ENCODE measurements at regions not wholly inside any gene's neighbourhood (a gene's known extent, or its start where the extent isn't known, plus 50 kb on each side); places are given as distances from the start of the nearest gene placed in this dataset.

DNA sequence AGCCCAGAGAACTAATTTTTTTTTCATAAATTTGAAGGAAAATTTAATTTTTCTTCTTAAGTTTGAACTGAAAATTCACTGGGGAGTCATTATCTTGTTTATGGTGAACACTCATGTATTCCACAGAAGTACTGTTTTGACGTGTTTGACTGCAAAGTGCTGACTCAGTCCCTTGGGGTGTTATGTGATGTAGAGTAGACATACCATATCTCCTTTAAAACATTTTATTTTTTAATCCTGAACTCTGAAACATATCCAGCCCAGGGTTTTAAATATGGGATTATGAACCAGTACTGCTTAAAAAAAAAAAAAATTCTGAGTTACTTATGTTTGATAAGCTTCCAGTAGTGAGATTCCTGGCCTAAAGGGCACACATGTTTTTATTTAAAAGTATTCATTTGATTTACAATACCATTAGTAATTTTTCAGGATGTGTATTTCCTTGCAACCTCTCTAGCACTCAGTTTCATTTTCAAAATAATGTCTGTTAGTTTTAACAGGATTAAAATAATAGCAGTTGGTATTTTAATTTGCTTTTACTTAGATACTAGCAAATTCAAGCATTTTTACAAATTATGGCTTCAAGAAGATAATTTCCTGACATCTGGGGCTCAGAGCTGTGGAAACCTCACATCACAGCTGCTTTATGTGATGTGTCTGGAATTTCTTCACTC is 81.7 kb upstream of the PDE10A start:
- Histone ChIP-seq H3K4me1 (ENCODE audit: control insufficient read depth in 2 of 2, insufficient read depth in 2 of 2, low read length in 2 of 2) (no peaks in the 10 kb centered on the region), H3K27me3 (replicated peaks in 1 of 4; ENCODE audit: control extremely low read depth in 1 of 4, control insufficient read depth in 3 of 4, insufficient read depth in 4 of 4, low read length in 3 of 4) (no peaks in the 10 kb centered on the region), H3K27ac (ENCODE audit: low read length in 2 of 2) (no peak overlapping the region), H4K20me1 (ENCODE audit: control insufficient read depth, insufficient read depth, low read length, poor library complexity, severe bottlenecking) (no peaks in the 10 kb centered on the region), H3K79me2 (ENCODE audit: control insufficient read depth, insufficient read depth, low read length) (no peaks in the 10 kb centered on the region), H2AFZ (ENCODE audit: insufficient read depth, low read depth, low read length, poor library complexity, severe bottlenecking) (no peak overlapping the region), H3K9me3 (ENCODE audit: control extremely low read depth in 1 of 3, control insufficient read depth in 2 of 3, insufficient read depth in 1 of 3, low read length in 2 of 3) (peaks cover 0 to 3% (median 0%) of the 10 kb centered on the region in 3 donors), H3K4me3 (ENCODE audit: control extremely low read depth in 1 of 5, extremely low read depth in 1 of 5, insufficient read depth in 1 of 5, low read depth in 2 of 5, low read length in 4 of 5) (no peak overlapping the region), H3K36me3 (replicated peaks in 1 of 2; ENCODE audit: control extremely low read depth in 1 of 2, control insufficient read depth in 1 of 2, extremely low read depth in 1 of 2, insufficient read depth in 2 of 2, low read length in 1 of 2) (no peaks in the 10 kb centered on the region), H3K4me2 (replicated peaks; ENCODE audit: low read depth, low read length, poor library complexity, severe bottlenecking) (no peak overlapping the region), H3K9ac (ENCODE audit: low read length) (no peak overlapping the region)
- Mint-ChIP-seq H3K27me3 (no peaks in the 10 kb centered on the region), H3K4me3 (no peak overlapping the region), H3K9me3 (ENCODE audit: insufficient read depth) (peaks cover 6% of the 10 kb centered on the region), H3K27ac (no peak overlapping the region), H3K4me1 (no peaks in the 10 kb centered on the region)
- ChIA-PET POLR2A (no interaction called here), CTCF (no interaction called here)
- no peak for DNase-seq
- WGBS (ENCODE audit: insufficient coverage), result no CpG with 5 or more reads among the region's 1 CpG
- no peak for ATAC-seq (ENCODE audit: low read depth)
- intact Hi-C loops (cut with micrococcal nuclease), result no loop called here
- no peak for TF ChIP-seq CTCF (IDR thresholded peaks at IDR 0.05)
- TF ChIP-seq EZH2 (IDR thresholded peaks at IDR 0.05; ENCODE audit: borderline replicate concordance, insufficient read depth, low read depth, low read length, poor library complexity, severe bottlenecking), result no peak

DNA sequence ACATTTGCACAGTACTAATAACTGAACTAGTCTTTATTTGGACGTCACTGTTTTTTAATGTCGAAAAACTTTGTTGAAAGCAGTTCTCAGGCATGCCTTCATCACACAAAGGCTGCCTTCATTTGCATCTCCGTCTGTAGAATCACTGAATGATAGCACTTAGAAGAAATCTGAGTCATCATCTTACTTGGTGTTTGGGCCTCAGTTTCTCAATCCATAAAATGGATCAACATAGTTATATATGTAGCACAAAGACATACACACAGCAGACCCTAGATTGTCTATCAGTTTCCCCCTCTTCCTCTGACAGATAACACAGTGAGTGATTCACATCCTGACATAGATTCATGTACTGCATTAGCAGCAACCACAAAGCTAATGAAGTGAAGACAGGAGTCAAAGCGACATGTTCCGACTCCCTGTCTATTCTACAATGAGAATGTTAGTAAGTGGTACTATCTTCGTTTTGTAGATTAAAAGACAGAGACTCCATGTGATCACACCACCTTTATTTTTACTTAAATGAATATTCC is 80.4 kb upstream of the PDE10A start:
- Mint-ChIP-seq H3K4me3 (no peak overlapping the region), H3K27ac (no peak overlapping the region), H3K4me1 (no peaks in the 10 kb centered on the region), H3K9me3 (ENCODE audit: insufficient read depth) (peaks cover 2% of the 10 kb centered on the region), H3K27me3 (no peaks in the 10 kb centered on the region)
- Histone ChIP-seq H3K4me1 (ENCODE audit: control insufficient read depth in 2 of 2, insufficient read depth in 2 of 2, low read length in 2 of 2) (no peaks in the 10 kb centered on the region), H3K79me2 (ENCODE audit: control insufficient read depth, insufficient read depth, low read length) (no peaks in the 10 kb centered on the region), H3K36me3 (replicated peaks in 1 of 2; ENCODE audit: control extremely low read depth in 1 of 2, control insufficient read depth in 1 of 2, extremely low read depth in 1 of 2, insufficient read depth in 2 of 2, low read length in 1 of 2) (no peaks in the 10 kb centered on the region), H3K9me3 (ENCODE audit: control extremely low read depth in 1 of 3, control insufficient read depth in 2 of 3, insufficient read depth in 1 of 3, low read length in 2 of 3) (peaks cover 0 to 3% (median 0%) of the 10 kb centered on the region in 3 donors), H3K27me3 (replicated peaks in 1 of 4; ENCODE audit: control extremely low read depth in 1 of 4, control insufficient read depth in 3 of 4, insufficient read depth in 4 of 4, low read length in 3 of 4) (no peaks in the 10 kb centered on the region), H3K9ac (ENCODE audit: low read length) (no peak overlapping the region), H3K4me3 (ENCODE audit: control extremely low read depth in 1 of 5, extremely low read depth in 1 of 5, insufficient read depth in 1 of 5, low read depth in 2 of 5, low read length in 4 of 5) (no peak overlapping the region), H4K20me1 (ENCODE audit: control insufficient read depth, insufficient read depth, low read length, poor library complexity, severe bottlenecking) (no peaks in the 10 kb centered on the region), H3K4me2 (replicated peaks; ENCODE audit: low read depth, low read length, poor library complexity, severe bottlenecking) (no peak overlapping the region), H3K27ac (ENCODE audit: low read length in 2 of 2) (no peak overlapping the region), H2AFZ (ENCODE audit: insufficient read depth, low read depth, low read length, poor library complexity, severe bottlenecking) (no peak overlapping the region)
- ATAC-seq (ENCODE audit: low read depth) (no peak), DNase-seq (no peak)
- TF ChIP-seq CTCF (IDR thresholded peaks at IDR 0.05), result no peak
- TF ChIP-seq EZH2 (IDR thresholded peaks at IDR 0.05; ENCODE audit: borderline replicate concordance, insufficient read depth, low read depth, low read length, poor library complexity, severe bottlenecking), result no peak
- CTCF ChIA-PET, result no interaction called here
- WGBS (ENCODE audit: insufficient coverage), result 80% methylated on average over 3 of the region's 6 CpGs
- POLR2A ChIA-PET, result no interaction called here
- intact Hi-C loops (cut with micrococcal nuclease), result no loop called here

Data from B cell (primary cell).